ENCODE measurements at regions not wholly inside any gene's neighbourhood (a gene's known extent, or its start where the extent isn't known, plus 50 kb on each side); places are given as distances from the start of the nearest gene placed in this dataset.

DNA sequence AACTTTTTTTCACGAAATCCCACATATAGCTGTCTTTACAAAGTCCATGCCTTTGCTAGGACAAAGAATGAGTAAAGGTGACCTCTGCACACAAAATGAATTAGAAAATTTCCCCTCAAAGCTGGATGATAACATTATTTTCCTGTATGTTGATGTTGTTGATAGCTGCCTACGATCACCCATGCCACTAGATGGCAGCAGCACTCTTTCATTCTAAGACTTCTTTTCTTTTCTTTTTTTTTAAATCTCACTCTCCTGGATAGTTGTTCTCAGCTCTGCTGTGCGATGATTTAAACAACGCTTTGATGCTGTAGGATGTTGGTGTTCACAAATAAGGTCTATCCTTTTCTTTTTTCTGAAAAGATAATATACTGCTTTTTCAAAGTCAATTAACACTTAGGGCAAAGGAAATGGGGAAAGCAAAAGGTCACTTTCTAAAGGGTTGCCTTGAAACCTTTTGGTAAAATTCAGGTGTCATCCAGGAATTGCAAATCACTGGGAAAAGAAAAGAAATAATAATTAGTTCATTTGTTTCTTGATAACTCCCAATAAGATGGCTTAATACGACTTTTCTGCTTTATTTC lies 266.8 kb downstream of the C4orf33 start:
- TF ChIP-seq CTCF (IDR thresholded peaks at IDR 0.05) (peak in 2 of 3 experiments; percentile 63 to 72), POLR2AphosphoS5 (IDR thresholded peaks at IDR 0.05; ENCODE audit: insufficient read depth in 1 of 2, low read depth in 1 of 2) (no peak)

Measured in vagina (tissue), 2 donors.